ENCODE measurements at regions not wholly inside any gene's neighbourhood (a gene's known extent, or its start where the extent isn't known, plus 50 kb on each side); places are given as distances from the start of the nearest gene placed in this dataset.

- Histone ChIP-seq H3K27ac (ENCODE audit: low read length) (no peak overlapping the region), H3K36me3 (ENCODE audit: insufficient read depth, low read length) (no peaks in the 10 kb centered on the region), H3K4me2 (ENCODE audit: low read length) (no peak overlapping the region), H4K20me1 (ENCODE audit: insufficient read depth) (no peaks in the 10 kb centered on the region), H3K79me2 (replicated peaks; ENCODE audit: insufficient read depth, low read length) (no peaks in the 10 kb centered on the region), H3K27me3 (ENCODE audit: insufficient read depth, low read depth, low read length) (no peaks in the 10 kb centered on the region), H3K9me2 (ENCODE audit: insufficient read depth, low read length) (no peaks in the 10 kb centered on the region), H3K4me3 (ENCODE audit: low read length) (no peak overlapping the region), H2AFZ (ENCODE audit: low read depth, low read length) (no peak overlapping the region), H3K9ac (ENCODE audit: low read length) (no peak overlapping the region), H3K9me3 (ENCODE audit: low read length) (no peaks in the 10 kb centered on the region), H3F3A (ENCODE audit: insufficient read depth, low read length, poor library complexity, severe bottlenecking) (no peaks in the 10 kb centered on the region)
- TF ChIP-seq RAD21 (conservative IDR thresholded peaks at IDR 0.05) (no peak), MXI1 (conservative IDR thresholded peaks at IDR 0.05; ENCODE audit: poor library complexity, severe bottlenecking) (no peak), REST (IDR thresholded peaks at IDR 0.05; ENCODE audit: borderline replicate concordance) (no peak), SMC3 (conservative IDR thresholded peaks at IDR 0.05; ENCODE audit: poor library complexity) (no peak), TAF1 (IDR thresholded peaks at IDR 0.05; ENCODE audit: low read depth) (no peak), CTCF (IDR thresholded peaks at IDR 0.05; ENCODE audit: poor library complexity, severe bottlenecking) (no peak)
Measured at GRCh38 chr4:11618666-11619282, 190.1 kb upstream of the HS3ST1 start.

GRCh38 chr4:11616856-11617255 is 188.2 kb upstream of the HS3ST1 start:
- Histone ChIP-seq H3K36me3 (ENCODE audit: insufficient read depth, low read length) (no peaks in the 10 kb centered on the region), H3K9me3 (ENCODE audit: low read length) (no peaks in the 10 kb centered on the region), H3K79me2 (replicated peaks; ENCODE audit: insufficient read depth, low read length) (no peaks in the 10 kb centered on the region), H3K9ac (ENCODE audit: low read length) (no peak overlapping the region), H3K9me2 (ENCODE audit: insufficient read depth, low read length) (no peaks in the 10 kb centered on the region), H4K20me1 (ENCODE audit: insufficient read depth) (no peaks in the 10 kb centered on the region), H3F3A (ENCODE audit: insufficient read depth, low read length, poor library complexity, severe bottlenecking) (no peaks in the 10 kb centered on the region), H2AFZ (ENCODE audit: low read depth, low read length) (no peak overlapping the region), H3K27me3 (ENCODE audit: insufficient read depth, low read depth, low read length) (no peaks in the 10 kb centered on the region), H3K27ac (ENCODE audit: low read length) (no peak overlapping the region), H3K4me3 (ENCODE audit: low read length) (no peak overlapping the region), H3K4me2 (ENCODE audit: low read length) (no peak overlapping the region)
- TF ChIP-seq CTCF (IDR thresholded peaks at IDR 0.05; ENCODE audit: poor library complexity, severe bottlenecking) (no peak), TAF1 (IDR thresholded peaks at IDR 0.05; ENCODE audit: low read depth) (no peak), SMC3 (conservative IDR thresholded peaks at IDR 0.05; ENCODE audit: poor library complexity) (no peak), EZH2 (IDR thresholded peaks at IDR 0.05; ENCODE audit: borderline replicate concordance, insufficient read depth, low read length, poor library complexity, severe bottlenecking) (no peak), REST (IDR thresholded peaks at IDR 0.05; ENCODE audit: borderline replicate concordance) (no peak), RAD21 (conservative IDR thresholded peaks at IDR 0.05) (no peak), EP300 (conservative IDR thresholded peaks at IDR 0.05; ENCODE audit: poor library complexity, severe bottlenecking) (no peak), MXI1 (conservative IDR thresholded peaks at IDR 0.05; ENCODE audit: poor library complexity, severe bottlenecking) (no peak), POLR2AphosphoS5 (IDR thresholded peaks at IDR 0.05) (no peak)
